Omental fat pad (tissue), 3 donors: ENCODE measurements at regions not wholly inside any gene's neighbourhood (a gene's known extent, or its start where the extent isn't known, plus 50 kb on each side); places are given as distances from the start of the nearest gene placed in this dataset.

Source experiments
- ATAC-seq: fragments of 150-250 bp; one replicate; pipeline ENCODE4 v1.9.1; 2016; ENCODE audit warnings: mild to moderate bottlenecking, moderate library complexity; ENCODE audit not compliant: low FRiP score
- DNase-seq: peaks from one replicate; pipeline ENCODE4 v3.0.0-alpha.2; 2019; ENCODE audit warnings: low spot score
- TF ChIP-seq, protein P1 (sequence below), 3 donors: fragments of 450-650 bp; IDR thresholded peaks; one replicate each; pipeline ENCODE4 v1.5.1; 2016 to 2017; ENCODE audit warnings: antibody characterized with exemption in 3 of 3, mild to moderate bottlenecking in 3 of 3, moderate library complexity in 2 of 3

DNA sequence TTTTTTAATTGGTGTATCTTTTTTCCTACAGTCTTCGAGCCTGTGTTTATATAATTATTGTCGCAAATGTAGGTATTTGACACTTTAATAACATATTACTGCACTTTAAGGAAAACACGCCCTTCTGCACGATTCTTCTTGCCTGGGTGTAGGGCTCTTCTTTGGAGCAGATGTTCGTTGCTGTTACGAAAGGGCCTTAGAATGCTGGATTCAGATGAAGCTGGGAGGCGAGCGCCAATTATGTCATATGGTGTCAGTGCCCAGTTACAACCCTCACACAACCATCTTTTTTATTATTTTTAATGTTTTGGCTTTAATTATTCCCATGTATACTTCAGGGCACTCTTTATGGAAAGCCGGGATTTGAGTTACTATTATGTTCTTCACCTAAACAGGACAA, 553.0 kb downstream of the EBF1 start:
- ATAC-seq (no peak), DNase-seq (no peak)
- TF ChIP-seq, protein P1, sequence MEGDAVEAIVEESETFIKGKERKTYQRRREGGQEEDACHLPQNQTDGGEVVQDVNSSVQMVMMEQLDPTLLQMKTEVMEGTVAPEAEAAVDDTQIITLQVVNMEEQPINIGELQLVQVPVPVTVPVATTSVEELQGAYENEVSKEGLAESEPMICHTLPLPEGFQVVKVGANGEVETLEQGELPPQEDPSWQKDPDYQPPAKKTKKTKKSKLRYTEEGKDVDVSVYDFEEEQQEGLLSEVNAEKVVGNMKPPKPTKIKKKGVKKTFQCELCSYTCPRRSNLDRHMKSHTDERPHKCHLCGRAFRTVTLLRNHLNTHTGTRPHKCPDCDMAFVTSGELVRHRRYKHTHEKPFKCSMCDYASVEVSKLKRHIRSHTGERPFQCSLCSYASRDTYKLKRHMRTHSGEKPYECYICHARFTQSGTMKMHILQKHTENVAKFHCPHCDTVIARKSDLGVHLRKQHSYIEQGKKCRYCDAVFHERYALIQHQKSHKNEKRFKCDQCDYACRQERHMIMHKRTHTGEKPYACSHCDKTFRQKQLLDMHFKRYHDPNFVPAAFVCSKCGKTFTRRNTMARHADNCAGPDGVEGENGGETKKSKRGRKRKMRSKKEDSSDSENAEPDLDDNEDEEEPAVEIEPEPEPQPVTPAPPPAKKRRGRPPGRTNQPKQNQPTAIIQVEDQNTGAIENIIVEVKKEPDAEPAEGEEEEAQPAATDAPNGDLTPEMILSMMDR (IDR thresholded peaks at IDR 0.05), result no peak

DNA sequence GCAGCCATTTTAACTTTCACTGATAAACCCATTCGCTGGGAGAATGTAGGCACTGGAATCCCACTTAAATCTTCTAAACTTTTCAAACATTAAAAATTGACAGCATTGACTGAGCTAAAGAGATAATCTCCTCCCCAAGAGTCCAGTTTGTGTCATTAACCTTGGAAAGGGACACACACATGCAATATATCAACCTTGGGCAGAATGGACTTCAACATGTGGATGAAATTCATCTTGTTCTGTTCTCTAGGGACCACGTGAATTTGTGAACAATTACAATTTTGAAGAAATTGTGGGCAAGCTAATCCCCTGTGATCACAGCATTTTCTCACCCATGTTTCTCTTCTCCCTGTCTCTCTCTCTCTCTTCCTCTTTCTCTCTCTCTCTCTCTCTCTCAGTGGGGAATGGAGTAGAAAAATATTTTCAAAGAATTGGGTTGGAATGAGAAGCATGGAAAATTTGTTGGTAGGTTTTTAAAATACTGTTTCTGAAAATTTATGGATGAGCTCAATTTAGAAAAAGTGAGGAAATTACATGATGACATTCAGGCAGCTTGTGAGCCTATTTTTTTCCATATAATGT, 553.7 kb downstream of the EBF1 start:
- DNase-seq (no peak), ATAC-seq (no peak)
- TF ChIP-seq, protein P1 (IDR thresholded peaks at IDR 0.05), result no peak

DNA sequence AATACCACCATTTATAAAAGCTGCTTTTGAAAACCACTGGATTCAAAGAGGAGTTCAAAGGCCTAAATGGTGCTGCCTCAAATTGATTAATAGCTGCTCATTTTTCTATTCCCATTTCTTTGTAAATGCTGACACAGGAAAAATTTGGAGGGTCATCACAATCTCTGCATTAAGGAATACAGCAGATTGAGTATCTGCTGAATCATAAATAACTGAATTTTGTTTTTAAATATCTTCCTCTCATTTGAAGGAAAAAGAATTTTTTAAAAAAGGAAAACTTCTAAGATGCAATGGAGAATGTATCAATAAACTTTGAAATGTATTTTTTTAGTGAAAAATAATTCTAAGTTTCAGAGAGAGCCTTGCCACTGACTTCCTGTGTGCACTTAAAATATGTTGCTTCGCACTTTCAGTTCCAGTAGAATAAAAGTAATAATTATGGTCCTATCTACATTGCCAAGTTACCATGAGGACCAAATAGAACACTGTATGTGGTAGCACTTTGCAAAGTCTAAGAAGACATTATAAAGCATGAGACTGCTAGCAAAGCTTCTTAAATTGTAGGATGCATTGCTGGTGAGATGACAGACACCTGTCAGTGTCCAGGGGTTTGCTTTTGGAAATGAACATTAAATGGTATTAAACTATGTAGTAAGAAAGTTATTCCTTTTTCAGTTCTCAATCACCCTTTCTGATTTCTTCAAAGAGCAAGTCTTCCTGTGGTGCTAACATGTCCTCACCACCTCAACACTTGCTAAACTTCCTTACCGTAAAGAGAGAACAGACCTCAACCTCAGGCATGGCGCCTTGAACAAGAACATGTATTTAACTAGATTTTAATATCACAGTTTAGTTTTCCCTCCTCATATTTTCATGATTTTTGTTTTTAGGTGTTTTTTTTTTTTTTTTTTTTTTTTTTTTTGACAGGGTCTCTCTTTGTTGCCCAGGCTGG, 555.1 kb downstream of the EBF1 start:
- ATAC-seq (no peak), DNase-seq (no peak)
- TF ChIP-seq, protein P1 (IDR thresholded peaks at IDR 0.05), result no peak

DNA sequence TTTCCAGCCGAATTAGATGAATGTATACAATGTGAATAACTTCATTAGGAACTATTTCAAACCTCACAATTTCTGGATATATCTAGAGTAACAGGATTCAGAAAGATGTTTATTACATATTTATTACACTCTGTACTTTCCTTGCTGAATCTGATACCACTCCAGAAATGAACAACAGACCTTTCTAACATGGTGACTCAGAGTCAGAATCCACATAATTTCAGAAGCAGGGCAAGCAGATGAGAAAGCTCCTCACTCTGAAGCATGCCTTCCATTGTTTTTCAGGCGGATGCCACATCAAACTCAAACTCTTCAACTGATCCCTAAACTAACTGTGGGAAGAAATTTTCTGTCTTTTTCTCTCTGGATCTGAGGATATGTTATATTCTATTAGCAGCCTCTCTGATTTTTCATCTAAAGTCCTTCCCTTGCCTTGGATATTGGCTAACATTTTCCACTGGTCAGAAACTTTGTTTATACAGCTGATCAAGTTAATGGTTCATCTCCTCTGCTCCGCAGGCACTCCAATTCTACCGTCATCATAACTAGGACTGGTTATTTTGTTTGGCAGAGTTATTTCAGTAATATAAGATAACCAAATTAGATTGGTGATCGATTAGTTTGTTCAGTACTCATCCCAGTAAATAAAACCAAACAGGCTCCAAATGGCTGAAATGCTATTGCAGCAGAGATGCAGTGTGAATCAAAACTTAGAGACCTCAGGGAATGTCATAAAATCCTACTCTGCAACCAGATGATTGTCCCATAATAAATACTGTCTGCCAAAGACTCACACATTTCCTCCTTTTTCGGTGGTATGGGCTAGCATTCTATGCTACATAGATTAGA, 556.0 kb downstream of the EBF1 start:
- no peak for DNase-seq
- TF ChIP-seq, protein P1 (IDR thresholded peaks at IDR 0.05), result no peak
- ATAC-seq, result no peak

DNA sequence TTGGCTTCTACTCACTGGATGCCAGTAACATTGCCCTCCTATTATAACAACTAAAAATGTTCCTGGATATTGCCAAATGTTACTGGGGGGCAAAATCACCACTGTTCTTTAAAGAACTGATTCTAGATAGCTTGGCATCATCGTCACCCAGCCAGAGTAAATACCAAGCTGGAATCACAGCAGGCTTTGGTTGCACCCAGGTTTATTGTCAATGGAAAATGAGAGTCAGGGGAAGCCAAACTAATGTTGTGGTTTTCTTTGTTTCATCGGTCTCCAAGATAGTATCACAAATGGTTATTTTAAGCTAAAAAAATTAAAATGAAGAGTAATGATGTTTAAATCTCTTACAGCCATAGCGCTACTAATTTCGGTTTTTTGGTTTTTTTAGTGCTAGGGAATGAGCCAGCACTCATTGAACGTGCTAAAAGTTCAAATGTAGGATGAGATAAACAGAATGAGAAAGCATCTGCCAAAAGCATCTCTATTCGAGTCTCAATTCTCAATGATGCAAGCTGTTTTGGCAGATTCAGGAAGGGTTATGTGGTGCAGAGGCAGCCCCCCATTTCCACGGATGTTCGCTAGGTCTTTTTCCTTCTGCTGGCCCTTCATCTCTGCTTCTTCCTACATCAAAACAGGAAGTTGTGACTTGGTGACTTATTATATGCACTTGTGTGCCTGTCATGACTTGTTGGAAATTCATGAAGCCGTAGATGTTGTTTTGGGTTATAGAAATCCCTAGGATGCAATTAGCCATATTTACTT, 558.0 kb downstream of the EBF1 start:
- DNase-seq (no peak), ATAC-seq (no peak)
- TF ChIP-seq, protein P1 (IDR thresholded peaks at IDR 0.05), result no peak

DNA sequence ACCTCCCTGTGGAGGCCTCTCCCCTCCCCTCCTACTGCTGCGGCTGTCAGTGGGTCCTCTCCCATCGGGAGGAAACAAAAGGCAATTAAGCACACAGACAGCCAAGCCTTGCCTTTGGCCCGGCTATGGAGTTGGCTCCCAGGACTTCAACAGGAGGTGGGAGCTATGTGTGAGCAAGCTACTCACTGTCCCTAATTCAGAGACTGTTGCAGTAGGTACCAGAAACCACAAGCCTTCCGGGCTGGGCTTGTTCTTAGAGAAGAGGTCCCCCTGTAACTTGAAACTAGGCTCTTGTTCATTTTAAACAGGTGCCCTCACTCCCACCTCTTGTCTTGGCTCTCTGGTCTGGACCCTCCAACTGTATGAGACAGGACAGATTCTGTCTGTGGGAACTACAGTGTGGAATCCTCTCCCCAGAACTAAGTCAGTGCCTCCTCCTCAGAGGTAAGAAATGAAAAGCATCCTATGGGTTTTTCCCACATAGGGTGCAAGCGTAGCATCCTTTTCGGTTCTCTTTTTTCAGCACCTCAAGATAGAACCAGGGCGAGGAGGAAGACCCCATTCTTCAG, 561.1 kb downstream of the EBF1 start:
- TF ChIP-seq, protein P1 (IDR thresholded peaks at IDR 0.05), result no peak
- DNase-seq, result no peak
- ATAC-seq, result no peak
